ENCODE measurements at regions not wholly inside any gene's neighbourhood (a gene's known extent, or its start where the extent isn't known, plus 50 kb on each side); places are given as distances from the start of the nearest gene placed in this dataset.

DNA sequence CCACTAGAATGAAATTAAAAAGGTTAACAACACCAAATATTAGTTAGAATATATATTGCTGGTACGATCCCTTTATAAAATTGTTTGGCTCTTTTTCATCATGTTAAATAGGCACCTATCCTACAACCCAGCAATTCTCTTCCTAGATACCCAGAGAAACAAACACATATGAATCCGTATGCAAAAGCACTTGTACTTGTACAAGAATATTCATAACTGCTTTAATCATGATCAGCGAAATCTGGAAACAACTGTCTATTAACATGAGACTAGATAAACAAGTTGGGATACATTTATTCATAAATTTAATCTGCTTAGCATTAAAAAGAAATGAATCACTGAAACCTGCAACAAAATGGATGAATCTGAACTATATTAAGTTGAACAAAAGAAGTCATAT is 113.7 kb upstream of the MAP1B start:
- H3K27ac Mint-ChIP-seq, result no peak overlapping the region
- no peaks in the 10 kb centered on the region for H3K4me1 Mint-ChIP-seq
- no peaks in the 10 kb centered on the region for H3K9me3 Mint-ChIP-seq
- H3K4me3 Mint-ChIP-seq, result no peak overlapping the region
- no peaks in the 10 kb centered on the region for H3K36me3 Mint-ChIP-seq
- DNase-seq, result no peak
- H3K27me3 Mint-ChIP-seq, result peaks cover 18% of the 10 kb centered on the region

DNA sequence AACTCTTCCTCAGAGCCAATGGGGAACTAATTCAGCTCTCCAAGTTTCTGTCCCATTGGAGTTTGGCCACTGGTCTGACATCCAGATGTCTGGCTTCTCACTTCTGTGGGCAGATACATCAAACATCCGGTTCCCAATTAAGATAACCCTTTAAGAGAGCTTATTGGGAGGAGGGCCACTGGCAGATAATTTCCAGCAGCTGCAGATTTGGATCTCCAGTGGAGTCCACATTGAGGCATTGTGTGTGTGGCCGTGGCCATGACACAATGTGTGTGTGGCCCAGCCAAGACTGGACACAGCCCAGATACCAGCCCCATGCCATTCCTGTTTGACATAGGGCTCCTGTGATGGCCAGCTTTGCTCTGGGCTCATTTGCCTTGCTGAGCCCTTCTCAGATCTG is 110.5 kb upstream of the MAP1B start:
- H3K4me3 Mint-ChIP-seq, result no peak overlapping the region
- no peak for DNase-seq
- H3K27ac Mint-ChIP-seq, result no peak overlapping the region
- no peaks in the 10 kb centered on the region for H3K36me3 Mint-ChIP-seq
- H3K9me3 Mint-ChIP-seq, result no peaks in the 10 kb centered on the region
- peaks cover 12% of the 10 kb centered on the region for H3K27me3 Mint-ChIP-seq
- H3K4me1 Mint-ChIP-seq, result no peaks in the 10 kb centered on the region

DNA sequence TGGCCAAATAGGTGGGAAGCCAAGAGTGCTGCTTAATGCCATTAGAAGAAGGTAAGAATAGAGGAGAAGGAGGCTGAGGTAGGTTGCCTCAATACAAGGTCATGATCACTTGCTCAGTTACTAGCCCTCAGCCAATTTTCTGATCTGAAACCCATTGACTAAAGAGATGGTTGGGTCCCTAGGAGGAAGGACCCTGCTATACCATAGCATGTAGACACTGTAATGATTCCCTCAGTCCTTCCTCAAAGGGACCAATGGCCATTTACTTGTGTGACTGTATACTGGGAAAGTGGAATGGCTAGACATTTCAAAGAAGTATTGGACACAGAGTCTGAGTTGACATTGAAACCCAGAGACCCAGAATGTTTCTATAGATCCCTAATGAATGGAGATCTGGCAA is 108.5 kb upstream of the MAP1B start:
- H3K4me1 Mint-ChIP-seq, result no peaks in the 10 kb centered on the region
- peaks cover 16% of the 10 kb centered on the region for H3K27me3 Mint-ChIP-seq
- no peak for DNase-seq
- no peaks in the 10 kb centered on the region for H3K36me3 Mint-ChIP-seq
- H3K27ac Mint-ChIP-seq, result no peak overlapping the region
- no peaks in the 10 kb centered on the region for H3K9me3 Mint-ChIP-seq
- H3K4me3 Mint-ChIP-seq, result no peak overlapping the region

DNA sequence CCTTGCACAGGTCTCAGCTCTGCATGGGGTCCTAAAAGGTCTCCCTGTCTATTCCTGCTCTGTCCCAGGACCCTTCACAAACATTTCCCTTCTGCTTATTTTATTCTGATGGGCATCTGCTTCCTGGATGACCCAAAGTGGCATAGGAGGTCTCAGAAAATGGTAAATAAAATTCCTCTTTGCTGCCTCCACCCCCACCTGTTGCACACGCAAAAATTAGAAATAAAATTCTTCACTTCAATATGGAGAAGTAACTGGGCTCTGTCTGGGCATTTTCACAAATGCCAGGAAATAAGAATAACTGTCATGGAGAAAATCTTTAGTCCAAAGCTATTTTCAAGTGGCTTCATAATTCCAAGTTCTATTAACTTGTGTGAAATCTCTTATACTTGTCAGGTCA is 106.6 kb upstream of the MAP1B start:
- no peak for DNase-seq
- Mint-ChIP-seq H3K4me1 (no peaks in the 10 kb centered on the region), H3K36me3 (no peaks in the 10 kb centered on the region), H3K27me3 (peaks cover 19% of the 10 kb centered on the region), H3K4me3 (no peak overlapping the region), H3K27ac (no peak overlapping the region), H3K9me3 (no peaks in the 10 kb centered on the region)

DNA sequence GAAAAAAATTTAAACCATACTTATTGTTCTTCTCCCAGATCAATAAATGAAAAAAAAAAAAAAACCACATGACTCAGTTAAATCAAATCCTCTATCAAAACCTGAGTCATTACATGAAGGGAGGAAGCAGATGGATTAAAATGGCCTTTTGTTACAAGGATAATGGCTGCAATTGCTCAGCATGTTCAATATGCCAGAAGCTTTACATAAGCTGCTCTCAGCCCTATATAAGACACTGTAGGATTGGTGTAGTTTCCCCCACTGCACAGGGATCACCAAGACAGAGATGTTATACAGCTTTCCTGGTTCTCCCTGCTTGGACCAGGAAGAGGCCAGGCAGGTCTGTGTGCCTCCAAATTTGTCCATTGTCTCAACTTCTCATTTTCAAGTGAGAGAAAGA is 101.6 kb upstream of the MAP1B start:
- H3K27me3 Mint-ChIP-seq, result peaks cover 22% of the 10 kb centered on the region
- H3K36me3 Mint-ChIP-seq, result no peaks in the 10 kb centered on the region
- no peaks in the 10 kb centered on the region for H3K4me1 Mint-ChIP-seq
- no peak for DNase-seq
- H3K9me3 Mint-ChIP-seq, result no peaks in the 10 kb centered on the region
- H3K27ac Mint-ChIP-seq, result no peak overlapping the region
- no peak overlapping the region for H3K4me3 Mint-ChIP-seq

DNA sequence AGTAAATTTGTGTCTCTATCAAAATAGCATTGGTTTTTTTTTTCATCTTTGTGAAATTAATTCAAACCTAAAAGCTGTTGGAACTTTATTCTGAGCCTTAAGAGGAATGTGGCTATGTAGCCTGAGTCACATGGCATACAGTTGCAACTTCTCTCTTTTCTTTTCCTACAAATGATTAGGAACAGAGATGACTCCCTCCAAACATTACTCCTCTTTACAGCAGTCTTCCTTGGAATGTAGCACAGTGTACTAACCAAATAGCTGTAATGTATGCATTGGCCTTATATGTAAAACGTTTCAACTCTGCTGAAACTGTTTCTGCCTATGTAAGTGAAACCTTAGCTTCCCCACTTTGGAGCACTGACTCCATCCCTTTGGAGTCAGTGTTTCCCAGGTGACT is 100.9 kb upstream of the MAP1B start:
- H3K4me1 Mint-ChIP-seq, result no peaks in the 10 kb centered on the region
- no peak for DNase-seq
- H3K27ac Mint-ChIP-seq, result no peak overlapping the region
- no peaks in the 10 kb centered on the region for H3K9me3 Mint-ChIP-seq
- H3K27me3 Mint-ChIP-seq, result peaks cover 29% of the 10 kb centered on the region
- H3K36me3 Mint-ChIP-seq, result no peaks in the 10 kb centered on the region
- no peak overlapping the region for H3K4me3 Mint-ChIP-seq

DNA sequence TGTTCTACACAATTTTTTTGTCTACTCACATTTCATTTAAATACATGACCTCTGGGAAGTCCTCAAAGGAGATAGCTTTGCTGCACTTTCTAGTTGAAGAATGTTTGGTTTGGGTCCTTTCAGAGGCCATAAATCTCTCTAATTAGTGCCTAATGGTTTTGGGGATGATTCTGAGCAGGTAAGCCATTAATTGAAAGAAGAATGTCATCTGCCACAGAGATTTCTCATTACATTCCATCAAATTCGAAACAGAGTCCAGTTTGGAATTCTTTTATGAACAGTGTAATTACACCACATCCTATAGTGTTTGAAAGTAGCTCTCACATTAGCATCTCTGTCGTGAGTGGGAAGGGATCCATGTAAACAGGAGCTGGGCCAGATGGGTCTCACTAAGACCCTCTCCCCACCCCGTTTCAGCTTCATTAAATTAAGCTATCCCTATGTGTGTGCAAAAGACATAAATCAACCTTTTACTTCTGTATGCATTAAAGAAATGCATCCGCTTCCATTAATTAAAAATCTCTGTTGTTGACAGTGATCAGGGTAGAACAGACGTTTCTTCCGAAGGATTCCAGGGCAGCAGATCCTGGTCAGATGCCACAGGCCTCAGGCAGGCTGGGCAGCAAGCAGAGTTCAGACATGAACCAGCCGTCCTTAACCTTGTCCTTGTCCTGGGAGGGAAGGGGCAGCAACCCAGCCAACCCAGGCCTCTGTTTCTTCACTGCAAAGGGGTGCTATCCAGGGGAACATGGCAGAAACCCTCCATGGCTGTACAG is 99.8 kb upstream of the MAP1B start:
- Mint-ChIP-seq H3K4me1 (no peaks in the 10 kb centered on the region), H3K27ac (no peak overlapping the region), H3K36me3 (no peaks in the 10 kb centered on the region), H3K27me3 (peaks cover 35% of the 10 kb centered on the region), H3K4me3 (no peak overlapping the region), H3K9me3 (no peaks in the 10 kb centered on the region)
- DNase-seq, result no peak

DNA sequence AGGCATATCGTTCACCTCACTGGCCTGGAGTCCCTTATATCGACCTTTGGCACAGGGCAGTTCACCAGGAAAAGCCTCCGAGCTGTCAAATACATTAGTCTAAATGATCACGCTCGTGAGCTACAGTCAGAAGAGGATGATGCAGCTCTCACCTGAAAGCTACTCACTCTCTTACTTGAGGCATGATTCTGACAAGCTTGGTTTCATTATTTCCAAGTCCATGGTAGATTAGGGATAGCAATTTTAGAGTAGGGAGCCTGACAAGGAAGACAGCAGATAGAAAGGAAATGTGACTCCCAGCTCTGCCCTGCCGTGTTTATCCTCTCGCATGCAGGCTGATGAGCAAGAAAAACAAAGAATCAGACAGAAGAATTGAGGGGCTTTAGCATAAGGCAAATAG is 98.0 kb upstream of the MAP1B start:
- Mint-ChIP-seq H3K4me3 (no peak overlapping the region), H3K36me3 (no peaks in the 10 kb centered on the region), H3K9me3 (no peaks in the 10 kb centered on the region), H3K27me3 (peaks cover 29% of the 10 kb centered on the region), H3K27ac (no peak overlapping the region), H3K4me1 (no peaks in the 10 kb centered on the region)
- no peak for DNase-seq

DNA sequence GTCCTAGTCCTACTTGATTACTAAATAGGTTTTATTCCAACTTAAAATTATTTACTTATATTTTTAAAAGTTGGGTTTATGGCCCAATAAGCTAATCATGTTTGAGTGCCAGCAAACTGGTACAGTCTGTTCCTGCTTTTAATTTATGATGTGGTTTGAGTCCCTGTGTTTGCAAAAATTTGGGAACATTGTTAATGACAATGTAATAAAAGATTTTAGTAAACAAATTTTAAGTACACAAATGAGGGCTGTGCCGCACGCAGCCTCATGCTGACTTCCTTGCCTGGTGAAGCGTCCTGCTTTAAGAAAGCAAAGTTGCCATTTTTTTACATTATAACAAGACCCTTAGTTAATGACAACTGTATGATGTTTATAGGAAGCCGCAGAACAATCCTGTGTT is 96.8 kb upstream of the MAP1B start:
- H3K4me1 Mint-ChIP-seq, result no peaks in the 10 kb centered on the region
- no peak overlapping the region for H3K4me3 Mint-ChIP-seq
- H3K27me3 Mint-ChIP-seq, result peaks cover 25% of the 10 kb centered on the region
- H3K9me3 Mint-ChIP-seq, result no peaks in the 10 kb centered on the region
- H3K36me3 Mint-ChIP-seq, result no peaks in the 10 kb centered on the region
- DNase-seq, result no peak
- H3K27ac Mint-ChIP-seq, result no peak overlapping the region

DNA sequence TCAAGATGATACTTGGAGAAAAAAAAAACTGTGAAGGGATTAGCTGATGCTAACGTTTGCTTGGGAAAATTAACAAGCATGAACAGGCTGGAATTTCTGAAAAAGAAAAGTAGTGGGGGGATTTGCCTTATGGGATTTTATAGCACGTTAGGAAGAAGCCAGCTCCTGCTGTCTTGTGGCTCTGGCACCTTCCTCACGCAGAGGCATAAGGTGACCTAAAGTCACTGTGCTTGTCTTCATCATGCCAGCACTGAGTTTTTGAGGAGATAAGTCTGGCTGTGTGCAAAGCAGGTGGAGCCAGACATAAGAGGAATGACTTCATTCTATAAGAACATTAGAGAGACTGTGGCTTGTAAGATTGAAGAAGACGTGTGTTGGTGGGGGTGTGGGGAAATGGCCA is 94.4 kb upstream of the MAP1B start:
- Mint-ChIP-seq H3K36me3 (no peaks in the 10 kb centered on the region), H3K27ac (no peak overlapping the region), H3K4me3 (no peak overlapping the region), H3K4me1 (no peaks in the 10 kb centered on the region), H3K9me3 (no peaks in the 10 kb centered on the region), H3K27me3 (peaks cover 25% of the 10 kb centered on the region)
- DNase-seq, result no peak

DNA sequence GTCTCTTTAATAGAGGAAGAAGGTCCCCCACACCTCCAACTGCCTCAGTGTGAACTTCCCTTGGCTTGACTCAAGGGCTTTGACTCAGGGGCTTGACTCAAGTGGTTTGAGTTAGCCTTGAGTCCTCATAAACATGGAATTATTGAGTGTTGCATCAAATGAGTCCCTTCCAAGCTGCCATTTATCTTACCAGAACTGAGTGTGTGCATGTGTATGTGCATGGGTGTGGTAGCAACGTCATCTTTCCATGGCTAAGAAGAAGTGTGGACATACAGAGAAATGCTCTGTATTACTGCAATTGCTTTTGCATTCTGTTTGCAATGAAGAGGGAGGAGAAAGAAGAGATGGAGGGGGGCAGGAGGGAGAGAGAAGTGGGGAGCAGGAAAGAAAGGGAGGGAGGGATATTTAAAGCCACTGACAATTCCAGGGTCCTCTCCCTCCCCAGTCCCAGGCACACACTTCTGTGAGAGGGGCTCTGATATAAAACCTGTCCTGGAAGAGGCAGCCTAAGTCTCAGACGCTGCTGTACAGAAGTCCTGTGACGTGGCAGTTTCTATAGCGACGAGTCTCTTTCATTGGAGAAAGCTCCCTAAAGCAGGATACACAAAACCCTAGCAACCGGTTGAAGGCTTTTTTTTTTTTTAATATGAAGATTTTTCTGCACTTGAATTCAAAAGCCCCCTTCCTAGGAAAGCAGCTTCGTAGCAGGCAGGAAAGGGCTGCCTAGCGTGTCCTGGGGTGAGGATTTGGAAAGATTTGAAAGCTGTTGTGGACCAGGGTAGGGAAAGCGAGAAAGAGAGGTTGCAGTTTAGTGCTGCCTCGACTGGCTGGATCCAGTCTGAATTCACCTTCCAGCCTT is 93.3 kb upstream of the MAP1B start:
- no peak overlapping the region for H3K27ac Mint-ChIP-seq
- peaks cover 30% of the 10 kb centered on the region for H3K27me3 Mint-ChIP-seq
- no peaks in the 10 kb centered on the region for H3K36me3 Mint-ChIP-seq
- no peaks in the 10 kb centered on the region for H3K9me3 Mint-ChIP-seq
- peaks cover 2% of the 10 kb centered on the region for H3K4me1 Mint-ChIP-seq
- H3K4me3 Mint-ChIP-seq, result no peak overlapping the region
- DNase-seq, result no peak

DNA sequence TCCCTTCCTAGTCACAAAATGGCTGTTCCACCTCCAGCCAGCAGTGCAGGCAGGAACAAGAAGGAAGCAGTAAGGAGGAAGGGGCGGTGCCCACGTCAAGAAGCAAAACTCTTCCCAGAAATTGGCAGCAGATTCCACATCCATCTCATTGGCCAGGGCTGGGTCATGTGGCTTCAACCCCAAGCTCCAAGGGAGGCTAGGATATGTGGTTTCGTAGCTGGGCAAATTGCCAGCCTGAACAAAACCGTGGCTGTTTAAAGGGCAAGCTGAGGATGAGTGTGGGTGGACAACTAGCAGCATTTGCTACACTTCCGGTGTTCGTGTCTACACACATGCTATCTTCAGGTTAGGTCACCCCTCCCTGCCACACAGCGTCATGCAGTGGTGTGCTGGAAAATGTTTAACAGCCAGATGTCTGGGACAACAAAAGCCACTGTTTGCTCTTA is 92.1 kb upstream of the MAP1B start:
- Mint-ChIP-seq H3K27me3 (peaks cover 24% of the 10 kb centered on the region), H3K36me3 (no peaks in the 10 kb centered on the region), H3K4me3 (no peak overlapping the region), H3K4me1 (peaks cover 2% of the 10 kb centered on the region), H3K9me3 (no peaks in the 10 kb centered on the region), H3K27ac (no peak overlapping the region)
- peak; percentile 2 for DNase-seq

DNA sequence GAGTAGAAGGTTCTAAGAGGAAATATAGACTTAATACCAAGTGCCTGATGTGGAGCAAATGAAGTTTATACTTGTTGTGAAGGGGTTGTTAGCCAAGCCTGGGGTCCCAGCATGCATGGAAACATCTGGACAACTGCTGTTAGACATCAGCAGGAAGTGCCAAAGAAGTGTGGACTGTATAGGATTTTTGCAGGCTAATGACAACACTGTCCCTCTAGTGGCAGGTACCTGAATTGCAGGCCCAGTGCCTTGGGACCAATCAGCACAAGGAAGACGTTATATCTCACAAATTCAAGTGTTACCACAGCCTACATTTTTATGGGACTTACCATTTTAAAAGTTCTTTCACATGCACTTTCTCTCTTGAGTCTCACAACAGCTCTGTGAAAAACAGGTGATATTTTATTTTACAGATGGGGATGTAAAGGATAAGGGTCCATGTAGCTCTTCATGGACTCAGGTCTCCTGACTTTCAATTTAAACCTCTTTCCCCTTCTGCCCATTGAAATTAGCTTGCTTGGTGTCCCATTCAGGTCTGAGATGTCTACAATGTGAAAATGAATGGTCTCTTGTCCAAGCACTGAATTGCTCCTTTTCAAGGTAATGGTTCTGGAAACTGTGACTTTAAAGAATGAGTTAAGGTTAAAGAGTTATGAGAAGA is 89.0 kb upstream of the MAP1B start:
- Mint-ChIP-seq H3K4me1 (peaks cover 2% of the 10 kb centered on the region), H3K27me3 (peaks cover 22% of the 10 kb centered on the region), H3K9me3 (no peaks in the 10 kb centered on the region), H3K4me3 (no peak overlapping the region), H3K36me3 (no peaks in the 10 kb centered on the region), H3K27ac (no peak overlapping the region)
- peak; percentile 39 for DNase-seq

DNA sequence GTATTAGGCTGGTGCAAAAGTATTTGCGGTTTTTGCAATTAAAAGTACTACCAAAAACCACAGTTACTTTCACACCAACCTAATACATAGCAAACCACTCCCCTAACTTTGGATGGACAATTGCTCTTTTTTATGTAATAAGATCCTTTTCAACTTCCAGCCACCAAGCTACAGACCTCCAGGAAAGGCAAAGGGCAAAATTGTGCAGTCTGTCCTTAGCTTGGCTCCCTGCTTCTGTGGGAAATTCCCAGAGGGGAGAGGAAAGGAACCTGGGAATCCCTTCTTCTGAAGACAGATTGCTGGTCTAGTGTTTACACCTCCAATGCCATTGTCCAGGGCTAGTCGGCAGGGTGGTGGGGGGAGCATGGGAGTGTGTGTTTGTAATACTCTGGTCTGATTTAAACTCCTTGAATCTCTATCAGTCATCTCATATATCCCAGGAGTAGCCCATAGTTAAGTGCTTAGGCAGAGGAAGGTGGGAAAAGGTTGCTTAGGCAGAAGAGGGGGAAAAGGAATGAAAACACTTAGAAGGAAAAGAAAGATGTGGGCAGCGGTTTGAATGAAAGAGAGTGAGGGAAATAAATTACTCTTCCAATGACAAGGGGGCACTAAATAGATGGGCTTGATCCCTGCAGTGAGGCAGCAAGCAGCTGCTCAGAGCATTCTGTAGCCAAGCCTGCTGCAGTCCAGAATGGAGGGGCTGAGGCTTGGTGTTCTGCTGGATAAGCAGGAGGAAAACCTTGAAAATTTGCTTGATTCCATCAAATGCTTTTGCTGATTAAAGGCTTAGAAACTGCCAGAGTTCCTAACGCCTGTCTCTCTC is 86.9 kb upstream of the MAP1B start:
- no peak overlapping the region for H3K4me3 Mint-ChIP-seq
- peaks cover 3% of the 10 kb centered on the region for H3K9me3 Mint-ChIP-seq
- no peaks in the 10 kb centered on the region for H3K36me3 Mint-ChIP-seq
- no peak for DNase-seq
- no peak overlapping the region for H3K27ac Mint-ChIP-seq
- peaks cover 2% of the 10 kb centered on the region for H3K4me1 Mint-ChIP-seq
- peaks cover 26% of the 10 kb centered on the region for H3K27me3 Mint-ChIP-seq
